COLO668 (cell line): ENCODE measurements at regions not wholly inside any gene's neighbourhood (a gene's known extent, or its start where the extent isn't known, plus 50 kb on each side); places are given as distances from the start of the nearest gene placed in this dataset.
"Not testable (repeated sequence)": the region's sequence is repeated elsewhere in the genome, so short reads cannot be mapped to it uniquely, and the experiment has no call there.

Experiments
- DNase-seq: peaks from one replicate; lab custom pipeline; 2025; ENCODE audit not compliant: unreplicated experiment; lab: John Stamatoyannopoulos, UW

DNA sequence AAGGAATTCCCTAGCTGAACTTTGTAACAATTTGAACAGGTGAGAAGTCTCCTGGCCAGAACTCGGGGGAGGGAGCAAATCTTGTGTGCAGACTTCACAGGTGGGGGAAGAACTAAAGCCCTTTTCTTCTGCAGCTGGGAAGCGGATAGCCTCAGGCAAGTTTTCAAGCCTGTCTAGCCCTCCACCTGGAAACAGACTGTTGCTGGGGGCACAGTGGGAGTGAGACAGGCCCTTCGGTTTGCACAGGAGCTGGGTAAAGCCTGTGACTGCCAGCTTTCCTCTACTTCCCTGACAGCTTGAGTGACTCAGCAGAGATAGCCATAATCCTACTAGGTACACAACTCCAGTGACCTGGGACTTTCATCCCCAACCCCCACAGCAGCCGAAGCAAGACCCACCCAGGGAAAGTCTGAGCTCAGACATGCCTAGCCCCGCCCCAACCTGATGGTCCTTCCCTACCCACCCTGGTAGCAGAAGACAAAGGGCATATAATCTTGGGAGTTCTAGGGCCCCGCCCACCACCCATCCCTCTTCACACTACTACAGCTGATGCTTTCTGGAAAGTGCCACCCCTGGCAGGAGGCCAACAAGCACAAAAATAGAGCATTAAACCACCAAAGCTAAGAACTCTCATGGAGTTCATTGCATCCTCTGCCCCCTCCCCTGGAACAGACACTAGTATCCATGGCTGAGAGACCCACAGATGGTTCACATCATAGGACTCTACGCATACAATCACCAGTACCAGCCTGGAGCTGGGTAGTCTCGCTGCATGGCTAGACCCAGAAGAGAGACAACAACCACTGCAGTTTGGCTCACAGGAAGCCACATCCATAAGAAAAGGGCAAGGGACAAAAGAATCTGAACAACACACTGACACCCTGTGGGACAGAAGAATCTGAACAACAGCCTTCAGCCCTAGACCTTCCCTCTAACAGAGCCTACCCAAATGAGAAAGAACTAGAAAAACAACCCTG, 479.0 kb downstream of the RAP2B start:
- DNase-seq = no peak

DNA sequence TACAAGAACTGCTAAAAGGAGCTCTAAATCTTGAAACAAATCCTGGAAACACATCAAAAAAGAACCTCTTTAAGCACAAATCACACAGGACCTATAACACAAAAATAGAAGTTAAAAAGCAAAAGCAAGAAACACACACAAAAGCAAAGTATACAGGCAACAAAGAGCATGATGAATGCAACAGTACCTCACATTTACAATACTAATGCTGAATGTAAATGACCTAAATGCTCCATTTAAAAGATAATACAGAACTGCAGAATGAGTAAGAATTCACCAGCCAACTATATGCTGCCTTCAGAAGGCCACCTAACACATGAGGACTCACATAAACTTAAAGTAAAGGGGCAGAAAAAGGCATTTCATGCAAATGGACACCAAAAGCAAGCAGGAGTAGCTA, 478.6 kb upstream of the ARHGEF26 start:
- not testable (repeated sequence) for DNase-seq

DNA sequence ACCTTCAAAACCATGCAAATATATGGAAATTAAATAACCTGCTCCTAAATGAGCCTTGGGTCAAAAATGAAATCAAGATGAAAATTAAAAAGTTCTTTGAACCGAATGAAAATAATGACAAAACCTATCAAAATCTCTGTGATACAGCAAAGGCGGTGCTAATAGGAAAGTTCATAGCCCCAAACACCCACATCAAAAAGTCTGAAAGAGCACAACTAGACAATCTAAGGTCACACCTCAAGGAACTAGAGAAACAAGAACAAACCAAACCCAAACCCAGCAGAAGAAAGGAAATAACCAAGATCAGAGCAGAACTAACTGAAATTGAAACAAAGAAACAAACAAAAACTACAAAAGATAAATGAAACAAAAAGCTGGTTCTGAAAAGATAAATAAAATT, 477.7 kb upstream of the ARHGEF26 start:
- not testable (repeated sequence) for DNase-seq

DNA sequence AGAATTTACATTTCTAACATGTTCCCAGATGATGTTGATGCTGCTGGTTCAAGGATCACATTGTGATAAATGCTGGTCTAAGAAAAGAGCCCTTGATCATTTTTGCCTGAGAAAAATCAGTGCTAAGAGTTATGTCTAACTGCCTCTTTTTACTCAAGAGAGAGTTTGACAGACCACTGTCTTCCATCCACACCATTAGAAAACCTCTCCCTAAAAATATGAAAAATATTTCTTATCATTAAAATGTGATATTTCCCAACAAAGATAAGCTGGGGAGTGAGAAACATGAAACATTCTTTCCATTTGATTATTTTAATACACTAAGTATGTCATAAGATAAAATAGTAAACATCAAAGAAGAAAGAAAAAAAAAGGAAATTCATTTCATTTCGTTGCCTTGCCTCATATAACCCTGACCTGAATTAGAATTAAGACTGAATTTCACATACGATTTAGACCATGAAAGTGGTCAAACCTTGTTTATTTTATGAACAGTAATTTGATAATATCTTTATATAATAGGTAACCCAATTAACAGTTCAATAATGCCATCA, 471.8 kb upstream of the ARHGEF26 start:
- DNase-seq = no peak

GRCh38 chr3:153652076-153652475, 469.1 kb upstream of the ARHGEF26 start:
- DNase-seq = no peak

DNA sequence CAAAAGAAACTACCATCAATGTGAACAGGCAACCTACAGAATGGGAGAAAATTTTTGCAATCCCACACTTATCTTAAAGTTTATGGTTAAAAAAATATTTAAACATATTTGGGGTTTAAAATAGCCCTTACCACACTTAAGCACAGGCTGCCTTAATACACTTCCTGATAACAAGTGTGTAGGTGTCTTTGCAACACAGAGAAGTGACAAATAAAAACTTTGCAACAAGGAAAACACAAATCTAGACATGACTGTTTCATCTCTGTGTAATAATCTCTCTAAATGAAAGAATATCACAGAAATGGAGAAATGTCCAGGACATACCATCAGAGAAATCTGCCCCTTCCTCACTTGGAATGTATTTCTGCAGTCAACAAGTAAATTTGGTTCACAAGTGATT, 464.1 kb upstream of the ARHGEF26 start:
- no peak for DNase-seq

DNA sequence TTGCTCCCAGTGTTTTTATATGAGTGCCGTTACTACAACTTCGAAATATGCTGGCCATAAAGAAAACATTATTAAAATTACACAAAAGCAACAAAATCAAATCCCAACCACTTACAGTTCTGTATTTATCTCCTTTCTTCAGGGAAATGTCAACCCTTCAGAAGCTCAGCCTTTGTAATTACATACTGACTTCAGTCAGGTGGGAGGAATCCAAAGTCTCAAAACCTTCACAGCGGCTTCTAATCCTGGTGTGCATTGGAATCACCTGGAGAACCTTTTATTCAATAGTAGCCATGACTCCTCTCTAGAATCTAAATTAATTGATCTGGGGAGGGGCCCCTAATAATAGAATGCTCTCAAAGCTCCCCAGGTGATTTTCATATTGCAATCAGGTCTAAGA, 463.7 kb upstream of the ARHGEF26 start:
- no peak for DNase-seq

GRCh38 chr3:153658136-153658535, 463.1 kb upstream of the ARHGEF26 start:
- no peak for DNase-seq

DNA sequence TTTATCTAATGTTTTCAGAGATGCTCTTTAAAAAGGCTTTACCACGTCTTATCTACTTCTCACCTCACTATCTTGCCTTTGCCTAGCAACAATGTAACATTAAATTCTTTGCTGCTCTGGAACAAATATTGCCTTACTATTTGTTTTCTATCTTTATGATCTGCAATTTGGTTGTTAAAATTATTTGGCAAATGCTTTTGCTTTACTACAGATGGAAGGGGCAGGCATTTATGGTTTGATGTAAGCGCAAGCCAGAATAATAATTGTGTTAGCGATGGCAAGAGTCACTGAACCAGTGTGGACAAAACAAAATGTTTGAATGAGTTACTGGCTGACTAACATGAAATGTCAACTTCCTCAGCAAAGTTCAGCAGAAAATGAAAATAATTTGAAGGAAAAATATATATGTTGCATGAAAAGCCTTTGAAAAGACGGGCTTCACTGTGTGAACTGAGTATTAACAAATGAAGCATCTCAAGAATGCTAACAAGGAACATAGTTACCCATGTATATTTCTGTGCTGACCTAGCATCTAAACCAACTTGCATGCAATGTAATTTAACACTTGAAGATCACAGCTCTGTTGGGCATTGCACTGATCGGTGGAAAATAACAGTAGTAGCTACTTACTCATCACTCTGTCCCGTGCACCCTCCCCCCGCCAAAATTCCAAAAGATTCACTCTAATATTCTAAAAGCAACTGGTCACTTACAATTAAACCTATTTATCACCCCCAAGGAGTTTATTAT, 454.0 kb upstream of the ARHGEF26 start:
- DNase-seq = no peak

DNA sequence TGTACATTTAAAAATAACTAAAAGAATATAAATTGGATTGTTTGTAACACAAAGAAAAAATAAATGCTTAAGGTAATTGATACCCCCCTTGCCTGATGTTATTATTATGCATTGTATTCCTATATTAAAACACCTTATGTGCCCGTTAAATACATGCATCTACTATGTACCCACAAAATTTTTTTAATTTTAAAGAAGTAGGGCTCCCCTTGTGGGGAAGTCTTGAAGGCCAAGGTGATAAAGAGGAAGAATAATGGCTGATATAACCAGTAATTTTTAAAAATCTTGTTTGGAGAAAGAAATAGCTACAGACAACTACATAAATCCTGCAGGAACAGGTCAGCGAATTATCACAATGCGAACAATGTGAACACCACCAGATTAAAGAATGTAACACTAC, 451.7 kb upstream of the ARHGEF26 start:
- DNase-seq = no peak

DNA sequence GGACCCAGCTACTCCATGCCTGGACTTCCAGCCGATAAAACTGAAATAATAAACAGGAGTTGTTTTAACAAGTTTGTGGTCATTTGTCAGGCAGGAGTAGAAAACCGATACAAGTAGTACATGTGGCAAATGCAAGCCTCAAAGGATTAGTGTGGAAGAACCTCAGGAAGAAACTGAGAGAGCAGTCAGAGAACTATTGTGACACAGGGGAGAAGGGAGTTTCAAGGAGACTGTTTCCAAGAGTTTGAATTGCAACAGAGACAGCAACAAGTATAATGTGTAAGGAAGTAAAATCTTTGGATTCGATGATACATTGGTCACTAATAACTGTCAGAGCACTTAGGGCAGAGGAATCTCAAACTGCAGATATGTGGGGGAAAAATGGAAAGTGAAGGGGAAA, 450.6 kb upstream of the ARHGEF26 start:
- DNase-seq = no peak

GRCh38 chr3:153673853-153674252, 447.3 kb upstream of the ARHGEF26 start:
- DNase-seq = no peak

DNA sequence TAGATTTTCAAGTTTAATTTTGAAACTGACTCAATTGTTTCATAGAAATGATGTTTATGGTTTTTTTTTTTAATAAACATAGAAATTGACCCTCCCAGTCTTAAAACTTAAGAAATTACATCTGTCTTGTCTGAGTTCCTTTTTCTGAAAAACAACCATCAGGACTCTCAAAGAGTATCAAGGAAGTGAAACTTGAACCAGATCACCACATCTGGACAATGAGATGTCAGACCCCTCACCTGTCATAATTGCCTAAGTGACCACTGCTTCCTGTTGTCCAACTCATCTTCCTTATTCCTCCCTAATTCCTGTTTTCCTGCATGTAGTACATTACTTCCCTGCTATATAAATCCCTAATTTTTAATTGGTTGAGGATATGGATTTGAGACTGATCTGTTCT, 441.5 kb upstream of the ARHGEF26 start:
- no peak for DNase-seq

- no peak for DNase-seq
Observed at GRCh38 chr3:153680526-153680925, 440.7 kb upstream of the ARHGEF26 start.

DNA sequence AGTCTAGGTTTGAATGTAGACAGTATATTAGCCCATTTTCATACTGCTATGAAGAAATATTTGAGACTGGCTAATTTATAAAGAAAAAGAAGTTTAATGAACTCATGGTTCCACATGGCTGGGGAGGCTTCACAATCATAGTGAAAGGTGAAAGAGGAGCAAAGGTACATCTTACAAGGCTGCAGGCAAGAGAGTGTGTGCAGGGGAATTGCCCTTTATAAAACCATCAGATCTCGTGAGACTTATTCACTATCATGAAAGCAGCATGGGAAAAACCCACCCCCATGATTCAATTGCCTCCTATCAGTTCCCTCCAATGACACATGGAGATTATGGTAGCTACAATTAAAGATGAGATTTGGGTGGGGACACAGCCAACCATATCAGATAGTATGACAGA, 440.1 kb upstream of the ARHGEF26 start:
- no peak for DNase-seq

GRCh38 chr3:153688301-153689120, 432.7 kb upstream of the ARHGEF26 start:
- no peak for DNase-seq

DNA sequence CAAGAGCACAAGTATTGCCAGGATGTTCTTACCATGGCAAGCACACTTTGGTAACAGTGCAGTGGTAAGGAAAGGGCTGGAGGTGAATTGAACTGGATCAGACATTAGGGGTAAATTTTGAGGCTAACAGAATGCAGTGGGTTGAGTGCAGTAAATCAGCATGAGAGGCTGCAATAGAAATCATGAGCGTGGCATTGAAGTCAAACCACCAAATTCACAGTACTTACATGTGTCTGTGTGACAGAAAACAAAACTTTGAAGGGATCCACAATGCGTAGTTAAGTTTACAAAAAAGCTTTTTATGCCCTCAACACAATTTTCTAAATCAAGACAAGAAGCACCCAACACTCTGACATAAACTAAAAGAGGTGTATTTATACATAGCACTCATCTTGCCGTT, 428.0 kb upstream of the ARHGEF26 start:
- no peak for DNase-seq

- DNase-seq = no peak
Observed at GRCh38 chr3:153702106-153702505, 419.1 kb upstream of the ARHGEF26 start.

DNA sequence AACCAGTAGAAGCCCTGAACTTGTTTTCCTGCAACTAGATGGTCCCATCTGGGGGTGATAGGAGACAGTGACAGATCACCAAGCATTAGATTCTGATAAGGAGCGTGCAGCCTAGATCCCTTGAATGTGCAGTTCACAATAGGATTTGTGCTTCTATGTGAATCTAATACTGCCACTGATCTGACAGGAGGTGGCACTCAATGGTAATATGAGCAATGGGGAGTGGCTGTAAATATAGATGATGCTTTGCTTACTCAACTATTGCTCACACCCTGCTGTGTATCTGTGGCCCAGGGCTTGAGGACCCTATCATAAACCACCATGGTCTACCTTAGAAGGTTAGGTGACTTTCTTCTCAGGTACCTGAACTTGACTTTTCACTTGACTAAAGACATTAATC, 417.1 kb upstream of the ARHGEF26 start:
- DNase-seq = no peak

- no peak for DNase-seq
Observed at GRCh38 chr3:153706706-153707105, 414.5 kb upstream of the ARHGEF26 start.

- DNase-seq = no peak
Observed at GRCh38 chr3:153714016-153714415, 407.2 kb upstream of the ARHGEF26 start.
